SU-DHL-6 (cell line): ENCODE measurements at regions not wholly inside any gene's neighbourhood (a gene's known extent, or its start where the extent isn't known, plus 50 kb on each side); places are given as distances from the start of the nearest gene placed in this dataset.

Experiments
- H2AFZ ChIP-seq: fragments of 200-600 bp; sonication (generic); 2 replicates; pipeline ENCODE4 v1.6.1; 2014; ENCODE audit warnings: low read depth, mild to moderate bottlenecking, moderate library complexity, mixed read lengths, antibody characterized with exemption, low read length; ENCODE audit not compliant: severe bottlenecking
- H3F3A ChIP-seq: fragments of 200-600 bp; shearing (Covaris generic); 2 replicates; pipeline ENCODE4 v1.6.0; 2016; ENCODE audit warnings: antibody characterized with exemption, mild to moderate bottlenecking; ENCODE audit not compliant: insufficient read depth
- H3K27ac ChIP-seq: fragments of 200-600 bp; sonication (generic); 2 replicates; pipeline ENCODE4 v1.5.1; 2016; ENCODE audit warnings: low read depth, mild to moderate bottlenecking, low read length, moderate library complexity, mixed read lengths
- H3K27me3 ChIP-seq: fragments of 200-600 bp; sonication (generic), shearing (Covaris generic); 2 replicates; pipeline ENCODE4 v1.6.0; 2014; ENCODE audit warnings: mild to moderate bottlenecking, low read length
- H3K36me3 ChIP-seq: fragments of 200-600 bp; sonication (generic); 2 replicates; pipeline ENCODE4 v1.6.1; 2014; ENCODE audit warnings: mild to moderate bottlenecking, low read length, mixed read lengths
- H3K4me2 ChIP-seq: fragments of 300-600, 200-600 bp; shearing (Covaris generic), sonication (generic); 2 replicates; pipeline ENCODE4 v1.6.0; 2014; ENCODE audit warnings: low read length, low read depth, mild to moderate bottlenecking; ENCODE audit not compliant: poor library complexity, severe bottlenecking
- H3K4me3 ChIP-seq: fragments of 200-600 bp; sonication (generic); 2 replicates; pipeline ENCODE4 v1.5.1; 2014; ENCODE audit warnings: antibody characterized with exemption, low read length, mild to moderate bottlenecking, mixed read lengths; ENCODE audit not compliant: insufficient read depth, poor library complexity, severe bottlenecking
- H3K79me2 ChIP-seq: fragments of 200-600 bp; sonication (generic); 2 replicates; pipeline ENCODE4 v1.6.1; 2014; ENCODE audit warnings: mild to moderate bottlenecking, low read length, moderate library complexity; ENCODE audit not compliant: insufficient read depth
- H3K9ac ChIP-seq: fragments of 200-600 bp; sonication (generic); 2 replicates; pipeline ENCODE4 v1.7.0; 2014; ENCODE audit warnings: mild to moderate bottlenecking, low read length
- H3K9me2 ChIP-seq: fragments of 200-600 bp; sonication (generic); replicated peaks from 2 replicates; pipeline ENCODE4 v1.6.1; 2014; ENCODE audit warnings: low read length; ENCODE audit not compliant: insufficient read depth
- H3K9me3 ChIP-seq: fragments of 200-600 bp; sonication (generic); 2 replicates; pipeline ENCODE4 v1.6.1; 2014; ENCODE audit warnings: low read length, mixed read lengths; ENCODE audit not compliant: insufficient read depth
- H4K20me1 ChIP-seq: fragments of 200-600 bp; sonication (generic); 2 replicates; pipeline ENCODE4 v1.6.1; 2014; ENCODE audit warnings: low read depth, mild to moderate bottlenecking, antibody characterized with exemption, low read length, moderate library complexity, mixed read lengths
- EZH2phosphoT487 ChIP-seq: fragments of 200-600 bp; sonication (generic), shearing (Covaris generic); conservative IDR thresholded peaks from 2 replicates; pipeline ENCODE4 v1.6.1; 2018; ENCODE audit warnings: mild to moderate bottlenecking, antibody characterized with exemption, low read length, moderate library complexity, mixed read lengths
- TF ChIP-seq, protein P1 (sequence below): fragments of 200-600 bp; sonication (generic); IDR thresholded peaks from one replicate; pipeline ENCODE4 v1.5.1; 2017; ENCODE audit warnings: antibody characterized with exemption, mild to moderate bottlenecking, low read length, moderate library complexity; ENCODE audit not compliant: insufficient read depth, poor library complexity, severe bottlenecking

DNA sequence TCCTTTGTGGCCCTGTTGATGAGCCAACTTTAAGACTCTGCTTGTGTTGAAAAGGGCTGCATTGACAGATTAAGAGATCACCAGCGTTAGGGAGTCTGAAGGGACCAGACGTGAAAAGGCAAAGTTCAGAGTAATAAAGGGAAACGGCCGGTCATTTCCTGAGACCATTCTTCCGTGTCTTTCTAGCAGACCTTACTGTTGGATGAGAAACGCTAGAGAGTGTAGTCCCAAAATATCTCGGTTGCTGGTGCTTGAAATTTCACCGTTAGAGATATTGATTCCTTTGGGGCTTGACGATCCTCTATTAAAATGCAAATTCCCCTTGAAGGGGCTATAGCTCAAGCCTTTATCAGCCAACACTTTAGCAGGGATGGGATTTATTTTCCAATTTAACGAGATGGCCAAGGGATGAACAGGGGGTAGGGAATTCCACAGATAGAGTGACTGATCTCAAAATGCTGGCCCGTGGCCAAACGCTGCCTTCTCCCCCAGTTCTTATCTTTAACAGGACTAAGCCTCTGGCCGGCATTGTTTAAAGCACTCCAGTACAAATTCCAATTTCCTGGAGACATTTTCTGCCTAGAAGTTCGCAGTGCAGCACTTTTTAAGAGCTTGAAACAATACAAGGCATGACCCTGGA lies 250.4 kb downstream of the TJP1 start:
- Histone ChIP-seq H4K20me1 (no peaks in the 10 kb centered on the region), H3F3A (no peaks in the 10 kb centered on the region), H3K27me3 (no peaks in the 10 kb centered on the region), H3K9me2 (no peaks in the 10 kb centered on the region), H3K4me2 (no peak overlapping the region), H3K9me3 (no peaks in the 10 kb centered on the region), H3K79me2 (no peaks in the 10 kb centered on the region), H3K4me3 (no peak overlapping the region), H3K27ac (no peak overlapping the region), H3K36me3 (no peaks in the 10 kb centered on the region), H2AFZ (no peak overlapping the region), H3K9ac (no peak overlapping the region)
- TF ChIP-seq, protein P1, sequence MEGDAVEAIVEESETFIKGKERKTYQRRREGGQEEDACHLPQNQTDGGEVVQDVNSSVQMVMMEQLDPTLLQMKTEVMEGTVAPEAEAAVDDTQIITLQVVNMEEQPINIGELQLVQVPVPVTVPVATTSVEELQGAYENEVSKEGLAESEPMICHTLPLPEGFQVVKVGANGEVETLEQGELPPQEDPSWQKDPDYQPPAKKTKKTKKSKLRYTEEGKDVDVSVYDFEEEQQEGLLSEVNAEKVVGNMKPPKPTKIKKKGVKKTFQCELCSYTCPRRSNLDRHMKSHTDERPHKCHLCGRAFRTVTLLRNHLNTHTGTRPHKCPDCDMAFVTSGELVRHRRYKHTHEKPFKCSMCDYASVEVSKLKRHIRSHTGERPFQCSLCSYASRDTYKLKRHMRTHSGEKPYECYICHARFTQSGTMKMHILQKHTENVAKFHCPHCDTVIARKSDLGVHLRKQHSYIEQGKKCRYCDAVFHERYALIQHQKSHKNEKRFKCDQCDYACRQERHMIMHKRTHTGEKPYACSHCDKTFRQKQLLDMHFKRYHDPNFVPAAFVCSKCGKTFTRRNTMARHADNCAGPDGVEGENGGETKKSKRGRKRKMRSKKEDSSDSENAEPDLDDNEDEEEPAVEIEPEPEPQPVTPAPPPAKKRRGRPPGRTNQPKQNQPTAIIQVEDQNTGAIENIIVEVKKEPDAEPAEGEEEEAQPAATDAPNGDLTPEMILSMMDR = no peak
- TF ChIP-seq EZH2phosphoT487 = no peak

DNA sequence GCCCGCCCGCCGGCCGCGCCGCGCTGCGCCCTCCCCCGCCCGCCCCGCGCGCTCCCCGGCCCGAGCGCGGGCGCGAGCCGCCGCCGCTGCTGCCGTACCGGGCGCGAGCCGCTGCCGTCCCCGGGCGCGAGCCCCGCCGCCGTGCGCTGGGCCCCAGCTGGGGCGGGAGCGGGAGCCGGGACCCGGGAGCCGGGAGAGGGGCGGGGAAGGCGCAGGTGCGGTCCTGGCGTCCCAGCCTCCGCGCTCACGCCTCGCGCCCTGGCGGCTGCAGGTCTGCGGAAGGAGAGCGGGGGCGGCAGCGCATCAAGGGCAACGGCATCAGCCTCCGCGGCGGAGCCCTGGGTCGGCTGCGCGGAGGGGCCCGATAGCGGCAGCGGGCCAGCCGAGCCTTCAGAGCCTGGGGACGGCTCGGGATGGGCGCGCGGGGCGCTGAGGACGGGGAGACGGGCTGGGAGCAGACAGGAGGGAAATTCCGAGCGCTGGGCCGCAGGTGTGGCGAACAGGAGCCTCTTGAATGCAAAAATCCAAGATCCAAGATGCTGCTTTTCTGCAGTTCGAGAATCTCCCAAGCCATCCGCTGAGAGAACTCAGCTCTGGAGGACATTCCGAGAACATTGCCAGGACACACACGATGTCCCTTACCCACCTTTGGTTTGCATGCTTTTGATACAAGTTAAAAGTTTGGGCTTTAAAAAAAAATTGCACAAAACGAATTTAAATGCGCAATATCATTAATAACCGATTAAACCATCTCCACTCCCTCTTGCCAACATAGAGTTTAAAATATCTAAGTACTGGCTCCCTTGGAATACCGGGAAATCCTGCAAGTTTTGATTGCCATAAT lies 251.1 kb downstream of the TJP1 start:
- no peak for TF ChIP-seq EZH2phosphoT487
- TF ChIP-seq, protein P1 = no peak
- H3K27ac ChIP-seq = no peak overlapping the region
- no peaks in the 10 kb centered on the region for H4K20me1 ChIP-seq
- no peaks in the 10 kb centered on the region for H3K27me3 ChIP-seq
- no peaks in the 10 kb centered on the region for H3K79me2 ChIP-seq
- H3K36me3 ChIP-seq = no peaks in the 10 kb centered on the region
- H3F3A ChIP-seq = no peaks in the 10 kb centered on the region
- H3K9me2 ChIP-seq = no peaks in the 10 kb centered on the region
- H3K4me2 ChIP-seq = no peak overlapping the region
- no peak overlapping the region for H3K4me3 ChIP-seq
- no peaks in the 10 kb centered on the region for H3K9me3 ChIP-seq
- no peak overlapping the region for H3K9ac ChIP-seq
- H2AFZ ChIP-seq = no peak overlapping the region

DNA sequence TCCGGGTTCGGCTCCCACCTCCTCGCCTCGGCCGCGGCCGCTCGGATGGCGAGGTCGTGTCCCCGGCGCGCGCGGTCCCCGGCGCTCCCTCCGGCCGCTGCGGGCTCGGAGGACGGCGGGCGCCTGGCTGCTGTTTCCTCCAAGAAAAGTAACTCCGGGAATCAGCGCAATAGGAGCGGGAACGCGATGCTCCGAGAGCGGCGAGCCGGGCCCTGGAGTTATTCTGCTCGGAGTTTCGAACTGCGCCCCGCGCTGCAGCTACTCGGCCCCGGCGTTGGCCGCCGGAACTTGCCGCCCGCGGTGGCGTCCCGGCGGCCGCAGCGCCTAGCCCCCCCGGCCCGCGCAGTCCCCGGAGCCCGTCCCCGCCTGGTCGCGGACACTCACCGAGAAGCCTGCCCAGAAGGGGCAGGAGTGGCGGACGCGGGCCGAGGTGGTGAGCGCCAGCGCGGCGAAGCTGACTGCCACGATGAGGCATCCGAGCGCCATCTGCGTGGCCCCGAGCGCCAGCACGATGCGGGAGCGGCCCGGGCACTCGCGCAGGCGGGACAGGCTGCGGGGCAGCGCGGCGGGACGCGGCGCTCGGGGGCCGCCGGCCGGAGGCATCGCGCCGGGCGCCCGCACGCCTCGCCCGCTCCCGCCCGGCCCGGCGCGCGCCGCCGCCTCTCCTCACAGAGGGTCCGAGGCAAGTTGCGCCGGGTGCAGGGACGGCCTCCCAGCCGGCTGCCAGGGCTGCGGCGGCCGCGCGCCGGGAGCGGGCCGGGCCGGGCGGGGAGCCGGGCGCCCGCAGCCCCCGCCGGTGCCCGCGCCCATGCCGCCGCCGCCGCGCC lies 251.9 kb downstream of the TJP1 start:
- no peaks in the 10 kb centered on the region for H3K9me2 ChIP-seq
- TF ChIP-seq EZH2phosphoT487 = no peak
- TF ChIP-seq, protein P1 = no peak
- H3K27me3 ChIP-seq = no peaks in the 10 kb centered on the region
- H3K9ac ChIP-seq = no peak overlapping the region
- no peaks in the 10 kb centered on the region for H3K79me2 ChIP-seq
- no peak overlapping the region for H3K4me3 ChIP-seq
- H3K27ac ChIP-seq = no peak overlapping the region
- H3F3A ChIP-seq = no peaks in the 10 kb centered on the region
- H2AFZ ChIP-seq = no peak overlapping the region
- no peaks in the 10 kb centered on the region for H3K36me3 ChIP-seq
- no peak overlapping the region for H3K4me2 ChIP-seq
- H4K20me1 ChIP-seq = no peaks in the 10 kb centered on the region
- no peaks in the 10 kb centered on the region for H3K9me3 ChIP-seq
